ENCODE measurements at regions not wholly inside any gene's neighbourhood (a gene's known extent, or its start where the extent isn't known, plus 50 kb on each side); places are given as distances from the start of the nearest gene placed in this dataset.

DNA sequence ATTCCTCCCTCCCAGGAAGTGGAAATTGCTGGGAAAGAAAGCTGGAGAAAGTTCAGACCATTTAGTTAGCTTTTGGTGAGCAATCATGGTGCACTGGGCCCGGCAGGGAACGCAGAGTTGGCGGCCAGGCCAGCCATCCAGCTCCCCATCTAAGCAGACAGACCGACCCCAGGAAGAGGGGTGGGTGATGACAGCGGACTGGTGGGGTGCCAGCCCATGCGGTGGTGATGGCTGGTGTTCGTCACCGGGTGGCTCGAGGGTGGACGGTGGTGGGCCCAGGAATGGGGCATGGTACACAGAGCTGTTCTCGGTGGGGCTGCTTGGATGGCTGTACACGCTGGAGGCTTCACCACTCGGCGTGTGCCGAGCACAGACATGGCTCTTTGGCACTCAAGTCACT, 85.6 kb upstream of the ARAP3 start:
- Histone ChIP-seq H3K27me3 (ENCODE audit: control insufficient read depth in 3 of 3, insufficient read depth in 3 of 3, low read length in 3 of 3) (peaks cover 0 to 9% (median 0%) of the 10 kb centered on the region in 3 donors), H3K4me3 (ENCODE audit: low read length in 3 of 3) (no peak overlapping the region)

DNA sequence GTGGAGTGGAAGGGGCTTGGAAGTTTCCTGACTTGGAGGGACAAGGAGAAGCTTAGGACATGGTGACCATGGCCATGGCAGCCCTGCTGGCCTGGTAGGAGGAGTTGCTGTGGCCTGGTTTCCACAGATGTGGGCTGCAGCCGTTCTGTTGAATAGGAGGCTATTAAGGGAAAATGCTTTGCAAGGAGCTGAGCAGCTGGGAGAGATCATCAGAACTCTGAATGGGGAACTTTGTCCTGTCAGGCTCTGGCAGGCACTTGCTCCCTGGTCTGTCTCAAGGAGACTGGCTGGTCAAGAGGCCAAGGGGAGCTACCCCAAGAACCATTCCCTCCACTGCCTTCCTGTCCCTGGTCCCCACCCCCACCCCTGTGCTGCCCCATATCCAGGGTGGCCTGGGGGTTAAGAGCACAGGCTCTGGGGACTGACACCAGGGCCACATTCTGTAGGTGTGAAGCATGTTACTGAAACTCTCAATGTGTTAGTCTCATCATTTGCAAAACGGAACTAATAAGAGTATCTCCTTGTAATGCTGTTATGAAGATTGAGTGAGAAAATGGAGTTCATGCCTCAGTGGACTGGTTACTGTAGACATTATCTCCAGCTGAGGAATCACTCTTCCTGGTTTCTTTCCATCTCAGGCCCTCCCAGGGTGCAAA, 84.0 kb upstream of the ARAP3 start:
- Histone ChIP-seq H3K27ac (ENCODE audit: low read depth, low read length) (no peak overlapping the region), H3K9ac (ENCODE audit: low read depth in 1 of 3, low read length in 3 of 3) (no peak overlapping the region), H3K27me3 (ENCODE audit: control insufficient read depth in 3 of 3, insufficient read depth in 3 of 3, low read length in 3 of 3) (peaks cover 10 to 21% (median 10%) of the 10 kb centered on the region in 3 donors), H3K4me3 (ENCODE audit: low read length in 3 of 3) (no peak overlapping the region), H3K36me3 (ENCODE audit: control insufficient read depth in 3 of 3, insufficient read depth in 3 of 3, low read length in 3 of 3) (no peaks in the 10 kb centered on the region), H3K4me1 (ENCODE audit: control insufficient read depth in 3 of 3, insufficient read depth in 3 of 3, low read length in 3 of 3) (peaks cover 0 to 6% (median 0%) of the 10 kb centered on the region in 3 donors), H3K9me3 (ENCODE audit: control insufficient read depth in 3 of 3, low read length in 3 of 3) (no peaks in the 10 kb centered on the region)

More for the DNA sequence above, 85.6 kb upstream of the ARAP3 start:
- Histone ChIP-seq H3K4me1 (ENCODE audit: control insufficient read depth in 3 of 3, insufficient read depth in 3 of 3, low read length in 3 of 3) (no peaks in the 10 kb centered on the region), H3K36me3 (ENCODE audit: control insufficient read depth in 3 of 3, insufficient read depth in 3 of 3, low read length in 3 of 3) (no peaks in the 10 kb centered on the region), H3K9me3 (ENCODE audit: control insufficient read depth in 3 of 3, low read length in 3 of 3) (no peaks in the 10 kb centered on the region), H3K9ac (ENCODE audit: low read depth in 1 of 3, low read length in 3 of 3) (no peak overlapping the region), H3K27ac (ENCODE audit: low read depth, low read length) (no peak overlapping the region)

DNA sequence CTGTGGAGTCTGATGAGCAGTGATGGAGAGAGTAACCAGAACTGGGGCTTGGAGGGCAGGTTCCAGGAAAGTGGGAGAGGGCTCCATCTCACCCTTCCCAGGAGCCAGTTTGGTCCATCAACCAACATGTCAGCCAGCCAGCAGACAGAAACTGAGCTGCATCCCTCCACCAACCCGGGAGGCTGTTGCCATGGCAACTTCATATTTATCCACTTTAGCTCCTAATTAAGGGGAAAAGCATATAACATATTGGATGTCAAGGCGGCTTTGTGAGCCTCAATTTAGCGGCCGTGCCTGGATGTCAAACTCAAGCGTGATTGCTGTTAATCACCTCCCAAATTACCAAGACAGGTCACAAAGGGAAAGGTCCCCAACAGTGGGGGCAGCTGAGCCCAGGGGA, 81.5 kb upstream of the ARAP3 start:
- H3K27me3 ChIP-seq (ENCODE audit: control insufficient read depth in 3 of 3, insufficient read depth in 3 of 3, low read length in 3 of 3) = peaks cover 31 to 41% (median 33%) of the 10 kb centered on the region in 3 donors
- no peaks in the 10 kb centered on the region for H3K36me3 ChIP-seq (ENCODE audit: control insufficient read depth in 3 of 3, insufficient read depth in 3 of 3, low read length in 3 of 3)
- peaks cover under 1 to 11% (median 3%) of the 10 kb centered on the region in 3 donors for H3K4me1 ChIP-seq (ENCODE audit: control insufficient read depth in 3 of 3, insufficient read depth in 3 of 3, low read length in 3 of 3)
- H3K4me3 ChIP-seq (ENCODE audit: low read length in 3 of 3) = no peak overlapping the region
- no peak overlapping the region for H3K9ac ChIP-seq (ENCODE audit: low read depth in 1 of 3, low read length in 3 of 3)
- H3K27ac ChIP-seq (ENCODE audit: low read depth, low read length) = no peak overlapping the region
- no peaks in the 10 kb centered on the region for H3K9me3 ChIP-seq (ENCODE audit: control insufficient read depth in 3 of 3, low read length in 3 of 3)

DNA sequence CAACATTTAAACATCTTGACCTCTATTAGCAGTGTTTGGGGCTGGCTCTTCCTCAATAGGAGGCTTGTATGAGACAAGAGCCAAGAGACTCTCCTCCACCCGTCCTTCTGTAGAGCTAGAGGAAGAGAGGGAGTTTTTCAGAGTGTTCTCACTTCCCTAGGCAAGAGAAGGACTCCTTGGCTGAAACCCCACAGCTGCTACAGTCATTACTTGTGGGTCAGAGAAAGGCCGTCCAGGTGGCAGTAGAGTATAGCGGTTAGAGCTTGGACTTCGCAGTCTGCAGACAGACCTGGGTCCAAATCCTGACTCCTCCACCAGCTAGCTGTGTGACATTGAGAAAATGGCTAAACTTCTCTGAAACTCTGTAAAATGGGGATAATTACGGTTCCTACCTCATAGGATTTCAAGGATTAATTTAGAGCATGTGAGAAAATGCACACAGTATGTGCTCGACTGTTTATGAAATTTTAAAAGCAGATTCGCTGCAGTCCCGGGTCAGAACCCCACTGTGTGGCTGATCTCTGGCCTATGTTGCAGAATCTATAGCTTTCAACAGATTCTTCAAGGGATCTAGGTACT, 80.8 kb upstream of the ARAP3 start:
- H3K36me3 ChIP-seq (ENCODE audit: control insufficient read depth in 3 of 3, insufficient read depth in 3 of 3, low read length in 3 of 3) = no peaks in the 10 kb centered on the region
- peaks cover 38 to 48% (median 40%) of the 10 kb centered on the region in 3 donors for H3K27me3 ChIP-seq (ENCODE audit: control insufficient read depth in 3 of 3, insufficient read depth in 3 of 3, low read length in 3 of 3)
- H3K4me3 ChIP-seq (ENCODE audit: low read length in 3 of 3) = no peak overlapping the region
- H3K9me3 ChIP-seq (ENCODE audit: control insufficient read depth in 3 of 3, low read length in 3 of 3) = no peaks in the 10 kb centered on the region
- no peak overlapping the region for H3K27ac ChIP-seq (ENCODE audit: low read depth, low read length)
- H3K9ac ChIP-seq (ENCODE audit: low read depth in 1 of 3, low read length in 3 of 3) = no peak overlapping the region
- H3K4me1 ChIP-seq (ENCODE audit: control insufficient read depth in 3 of 3, insufficient read depth in 3 of 3, low read length in 3 of 3) = peaks cover 3 to 15% (median 4%) of the 10 kb centered on the region in 3 donors

DNA sequence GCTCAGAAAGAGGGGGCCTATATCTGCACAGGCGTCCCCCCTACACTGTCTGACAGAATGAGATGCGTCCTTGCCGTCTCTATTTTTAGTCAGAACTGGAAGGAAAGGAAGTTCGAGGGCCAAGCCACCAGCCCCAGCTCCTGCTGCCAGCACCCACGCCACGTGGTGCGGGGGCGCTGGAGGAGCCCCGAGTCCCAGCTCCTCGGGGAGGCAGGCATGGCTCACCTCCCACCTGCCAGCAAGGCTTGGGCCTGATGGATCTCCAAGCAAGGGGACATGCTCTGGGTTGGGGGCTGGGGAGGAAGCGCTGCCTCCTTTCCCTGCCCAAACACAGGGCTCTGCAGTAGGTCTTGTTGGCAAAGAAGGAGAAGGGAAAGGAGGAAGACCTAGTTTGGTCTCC, 80.3 kb upstream of the ARAP3 start:
- H3K27ac ChIP-seq (ENCODE audit: low read depth, low read length) = no peak overlapping the region
- no peak overlapping the region for H3K4me3 ChIP-seq (ENCODE audit: low read length in 3 of 3)
- no peaks in the 10 kb centered on the region for H3K9me3 ChIP-seq (ENCODE audit: control insufficient read depth in 3 of 3, low read length in 3 of 3)
- H3K36me3 ChIP-seq (ENCODE audit: control insufficient read depth in 3 of 3, insufficient read depth in 3 of 3, low read length in 3 of 3) = no peaks in the 10 kb centered on the region
- peaks cover 43 to 54% (median 46%) of the 10 kb centered on the region in 3 donors for H3K27me3 ChIP-seq (ENCODE audit: control insufficient read depth in 3 of 3, insufficient read depth in 3 of 3, low read length in 3 of 3)
- H3K4me1 ChIP-seq (ENCODE audit: control insufficient read depth in 3 of 3, insufficient read depth in 3 of 3, low read length in 3 of 3) = peaks cover 3 to 17% (median 4%) of the 10 kb centered on the region in 3 donors
- H3K9ac ChIP-seq (ENCODE audit: low read depth in 1 of 3, low read length in 3 of 3) = no peak overlapping the region

DNA sequence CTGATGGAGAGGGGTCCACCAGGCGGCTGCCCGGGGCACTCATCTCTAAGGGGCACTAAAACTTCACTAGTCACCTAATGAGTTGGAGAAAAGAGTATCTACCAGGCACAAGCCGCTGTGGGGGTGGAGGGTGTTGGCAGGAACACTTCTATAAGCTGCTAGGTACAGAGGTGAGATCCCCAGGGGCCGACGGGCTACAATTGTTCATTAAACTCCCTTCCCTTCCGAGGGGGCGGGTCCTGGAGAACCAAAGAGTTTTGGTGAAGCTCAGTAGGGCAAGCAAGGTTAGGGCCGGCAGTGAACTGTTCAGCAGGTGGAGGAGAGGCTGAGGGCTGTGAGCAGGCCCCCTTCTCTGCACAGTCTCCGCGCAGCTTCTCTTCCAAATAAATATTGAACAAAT, 78.7 kb upstream of the ARAP3 start:
- no peak overlapping the region for H3K9ac ChIP-seq (ENCODE audit: low read depth in 1 of 3, low read length in 3 of 3)
- peaks cover 3 to 17% (median 4%) of the 10 kb centered on the region in 3 donors for H3K4me1 ChIP-seq (ENCODE audit: control insufficient read depth in 3 of 3, insufficient read depth in 3 of 3, low read length in 3 of 3)
- no peak overlapping the region for H3K27ac ChIP-seq (ENCODE audit: low read depth, low read length)
- H3K9me3 ChIP-seq (ENCODE audit: control insufficient read depth in 3 of 3, low read length in 3 of 3) = no peaks in the 10 kb centered on the region
- no peak overlapping the region for H3K4me3 ChIP-seq (ENCODE audit: low read length in 3 of 3)
- H3K27me3 ChIP-seq (ENCODE audit: control insufficient read depth in 3 of 3, insufficient read depth in 3 of 3, low read length in 3 of 3) = peaks cover 48 to 59% (median 51%) of the 10 kb centered on the region in 3 donors
- H3K36me3 ChIP-seq (ENCODE audit: control insufficient read depth in 3 of 3, insufficient read depth in 3 of 3, low read length in 3 of 3) = no peaks in the 10 kb centered on the region

DNA sequence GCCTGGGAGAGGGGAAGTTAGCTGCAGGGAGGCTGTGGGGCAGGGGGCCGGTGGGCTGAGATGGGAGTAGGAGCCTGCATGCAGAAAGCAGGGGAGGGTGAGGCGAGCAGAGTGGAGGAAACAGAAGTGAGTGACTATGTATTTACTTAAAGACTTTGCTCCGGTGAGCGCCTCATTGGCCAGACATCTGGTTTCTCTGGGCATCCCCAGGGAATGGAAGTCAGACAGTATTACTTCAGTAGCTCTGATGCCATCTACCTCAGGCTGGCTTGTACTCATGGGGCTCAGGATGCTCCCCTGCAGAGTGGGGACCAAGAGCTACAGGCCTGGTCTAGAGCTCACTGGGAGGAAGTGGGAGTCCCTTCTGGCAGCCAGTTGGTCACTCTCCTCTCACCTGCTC, 78.2 kb upstream of the ARAP3 start:
- peaks cover 3 to 17% (median 4%) of the 10 kb centered on the region in 3 donors for H3K4me1 ChIP-seq (ENCODE audit: control insufficient read depth in 3 of 3, insufficient read depth in 3 of 3, low read length in 3 of 3)
- no peaks in the 10 kb centered on the region for H3K36me3 ChIP-seq (ENCODE audit: control insufficient read depth in 3 of 3, insufficient read depth in 3 of 3, low read length in 3 of 3)
- no peak overlapping the region for H3K27ac ChIP-seq (ENCODE audit: low read depth, low read length)
- H3K9me3 ChIP-seq (ENCODE audit: control insufficient read depth in 3 of 3, low read length in 3 of 3) = no peaks in the 10 kb centered on the region
- no peak overlapping the region for H3K9ac ChIP-seq (ENCODE audit: low read depth in 1 of 3, low read length in 3 of 3)
- H3K4me3 ChIP-seq (ENCODE audit: low read length in 3 of 3) = no peak overlapping the region
- H3K27me3 ChIP-seq (ENCODE audit: control insufficient read depth in 3 of 3, insufficient read depth in 3 of 3, low read length in 3 of 3) = peaks cover 50 to 59% (median 53%) of the 10 kb centered on the region in 3 donors

DNA sequence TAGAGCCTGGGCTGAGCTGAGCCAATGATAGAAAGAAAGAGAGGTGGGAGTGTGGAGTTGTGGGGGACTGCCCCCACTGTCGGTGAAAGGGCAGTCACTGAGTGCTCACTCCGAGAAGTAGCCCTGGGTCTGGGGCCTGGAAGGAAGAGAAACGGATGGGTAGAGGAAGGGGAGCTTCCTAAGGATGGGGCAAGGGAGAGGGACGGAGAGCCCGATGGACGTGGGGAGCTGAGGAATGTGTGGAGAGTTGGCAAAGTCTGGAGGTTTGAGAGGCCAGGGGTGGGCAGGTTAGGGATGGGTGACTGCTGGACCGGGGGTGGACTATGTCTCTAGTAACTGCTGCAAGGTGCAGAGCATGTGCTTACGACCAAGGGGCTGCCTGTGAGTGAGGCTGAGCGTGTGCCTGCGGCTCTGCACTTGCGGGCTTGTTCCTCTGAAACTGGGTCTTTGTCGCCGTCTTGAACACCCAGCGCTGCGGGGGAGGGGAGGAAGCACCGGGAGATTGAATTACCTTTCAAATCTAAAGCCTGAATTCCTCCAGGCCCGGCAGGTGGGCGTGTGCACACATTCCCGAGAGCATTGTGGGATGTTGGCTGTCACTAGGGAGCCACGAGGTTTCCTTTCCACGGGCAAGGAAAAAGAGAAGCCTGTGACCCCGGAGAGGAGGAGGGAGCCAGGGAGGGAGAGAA, 76.4 kb upstream of the ARAP3 start:
- Histone ChIP-seq H3K27me3 (ENCODE audit: control insufficient read depth in 3 of 3, insufficient read depth in 3 of 3, low read length in 3 of 3) (peaks cover 65 to 69% (median 67%) of the 10 kb centered on the region in 3 donors), H3K9me3 (ENCODE audit: control insufficient read depth in 3 of 3, low read length in 3 of 3) (no peaks in the 10 kb centered on the region), H3K4me1 (ENCODE audit: control insufficient read depth in 3 of 3, insufficient read depth in 3 of 3, low read length in 3 of 3) (peaks cover 3 to 17% (median 4%) of the 10 kb centered on the region in 3 donors), H3K36me3 (ENCODE audit: control insufficient read depth in 3 of 3, insufficient read depth in 3 of 3, low read length in 3 of 3) (no peaks in the 10 kb centered on the region), H3K4me3 (ENCODE audit: low read length in 3 of 3) (peak overlapping the region in 1 of 3 donors; percentile 22), H3K27ac (ENCODE audit: low read depth, low read length) (no peak overlapping the region), H3K9ac (ENCODE audit: low read depth in 1 of 3, low read length in 3 of 3) (peak overlapping the region in 1 of 3 donors; percentile 3)

DNA sequence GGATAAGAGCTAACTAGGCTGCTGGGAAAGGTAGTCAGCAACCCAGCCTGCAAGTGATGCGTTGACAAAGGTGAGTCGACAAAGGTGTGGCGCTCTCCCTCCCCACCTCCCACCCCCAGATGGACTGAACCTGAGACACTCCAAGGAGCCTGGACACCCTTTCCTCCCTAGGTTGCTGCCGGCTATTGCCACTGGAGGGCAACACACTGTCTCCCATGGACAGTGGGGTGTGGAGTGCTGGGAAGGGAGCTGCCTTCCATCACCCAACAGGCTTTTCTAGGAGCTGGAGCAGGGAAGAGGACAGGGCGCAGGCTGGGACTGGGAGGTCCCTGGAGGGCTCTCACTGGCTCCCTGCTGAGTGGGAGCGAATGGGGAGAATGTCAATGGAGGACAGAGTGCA, 75.4 kb upstream of the ARAP3 start:
- Histone ChIP-seq H3K27ac (ENCODE audit: low read depth, low read length) (no peak overlapping the region), H3K9me3 (ENCODE audit: control insufficient read depth in 3 of 3, low read length in 3 of 3) (no peaks in the 10 kb centered on the region), H3K4me3 (ENCODE audit: low read length in 3 of 3) (no peak overlapping the region), H3K36me3 (ENCODE audit: control insufficient read depth in 3 of 3, insufficient read depth in 3 of 3, low read length in 3 of 3) (no peaks in the 10 kb centered on the region), H3K4me1 (ENCODE audit: control insufficient read depth in 3 of 3, insufficient read depth in 3 of 3, low read length in 3 of 3) (peaks cover 3 to 15% (median 4%) of the 10 kb centered on the region in 3 donors), H3K27me3 (ENCODE audit: control insufficient read depth in 3 of 3, insufficient read depth in 3 of 3, low read length in 3 of 3) (peaks cover 69 to 76% (median 70%) of the 10 kb centered on the region in 3 donors), H3K9ac (ENCODE audit: low read depth in 1 of 3, low read length in 3 of 3) (no peak overlapping the region)

DNA sequence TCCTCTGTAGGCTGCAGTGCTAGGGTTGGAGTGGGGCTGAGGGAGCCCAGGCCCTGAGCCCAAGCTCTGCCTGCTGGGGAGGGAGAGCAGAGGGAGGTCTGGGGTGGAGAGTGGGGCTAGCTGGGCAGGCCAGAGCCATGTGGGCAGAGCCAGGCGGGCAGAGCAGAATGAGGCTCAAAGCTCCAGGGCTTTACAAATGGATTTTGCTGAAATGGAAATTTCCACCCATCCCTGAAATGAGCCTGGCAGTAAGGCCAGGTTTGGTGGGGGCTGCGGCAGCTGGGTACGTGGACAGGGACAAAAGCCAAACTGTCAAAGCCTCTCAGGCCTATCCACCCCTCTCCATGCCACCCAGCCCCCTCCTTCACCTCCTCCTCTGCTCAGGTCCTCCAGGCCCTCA, 74.2 kb upstream of the ARAP3 start:
- no peak overlapping the region for H3K9ac ChIP-seq (ENCODE audit: low read depth in 1 of 3, low read length in 3 of 3)
- H3K27me3 ChIP-seq (ENCODE audit: control insufficient read depth in 3 of 3, insufficient read depth in 3 of 3, low read length in 3 of 3) = peaks cover 59 to 72% (median 71%) of the 10 kb centered on the region in 3 donors

More for the DNA sequence above, 74.2 kb upstream of the ARAP3 start:
- Histone ChIP-seq H3K36me3 (ENCODE audit: control insufficient read depth in 3 of 3, insufficient read depth in 3 of 3, low read length in 3 of 3) (no peaks in the 10 kb centered on the region), H3K4me3 (ENCODE audit: low read length in 3 of 3) (no peak overlapping the region), H3K4me1 (ENCODE audit: control insufficient read depth in 3 of 3, insufficient read depth in 3 of 3, low read length in 3 of 3) (peaks cover 3 to 10% (median 4%) of the 10 kb centered on the region in 3 donors), H3K9me3 (ENCODE audit: control insufficient read depth in 3 of 3, low read length in 3 of 3) (no peaks in the 10 kb centered on the region), H3K27ac (ENCODE audit: low read depth, low read length) (no peak overlapping the region)
